T-helper 1 cell (primary cell): ENCODE measurements at regions not wholly inside any gene's neighbourhood (a gene's known extent, or its start where the extent isn't known, plus 50 kb on each side); places are given as distances from the start of the nearest gene placed in this dataset.
"Not testable (repeated sequence)": the region's sequence is repeated elsewhere in the genome, so short reads cannot be mapped to it uniquely, and the experiment has no call there.

Experiments used
- DNase-seq, 5 donors: peaks; one replicate each; pipeline ENCODE4 v3.0.0-alpha.2; 2012 to 2020

- DNase-seq, result not testable (repeated sequence)
These were observed 357.9 kb upstream of the DEFB115 start for GRCh38 chr20:30899370-30900079.

- DNase-seq, result not testable (repeated sequence)
These were observed 357.3 kb upstream of the DEFB115 start for GRCh38 chr20:30900080-30900719.

- DNase-seq, result not testable (repeated sequence)
These were observed 352.2 kb upstream of the DEFB115 start for GRCh38 chr20:30905231-30905630.

- DNase-seq, result no peak
These were observed 346.3 kb upstream of the DEFB115 start for GRCh38 chr20:30910937-30911725.

GRCh38 chr20:30911832-30912660 is 345.4 kb upstream of the DEFB115 start:
- not testable (repeated sequence) for DNase-seq

GRCh38 chr20:30912661-30913026 is 344.8 kb upstream of the DEFB115 start:
- not testable (repeated sequence) for DNase-seq

- DNase-seq, result not testable (repeated sequence)
These were observed 341.1 kb upstream of the DEFB115 start for GRCh38 chr20:30916404-30916803.

- no peak for DNase-seq
These were observed 337.8 kb upstream of the DEFB115 start for GRCh38 chr20:30919514-30920188.

GRCh38 chr20:30921286-30922071 is 336.0 kb upstream of the DEFB115 start:
- DNase-seq, result no peak

GRCh38 chr20:30922129-30922528 is 335.3 kb upstream of the DEFB115 start:
- DNase-seq, result no peak

- no peak for DNase-seq
These were observed 319.7 kb upstream of the DEFB115 start for GRCh38 chr20:30937790-30938189.

GRCh38 chr20:30949761-30950160 is 307.7 kb upstream of the DEFB115 start:
- no peak for DNase-seq

- not testable (repeated sequence) for DNase-seq
These were observed 306.4 kb upstream of the DEFB115 start for GRCh38 chr20:30951088-30951487.

- DNase-seq, result not testable (repeated sequence)
These were observed 300.8 kb upstream of the DEFB115 start for GRCh38 chr20:30956649-30957048.

GRCh38 chr20:30959208-30959607 is 298.3 kb upstream of the DEFB115 start:
- not testable (repeated sequence) for DNase-seq

- no peak for DNase-seq
These were observed 293.9 kb upstream of the DEFB115 start for GRCh38 chr20:30963591-30963990.

GRCh38 chr20:30975859-30976258 is 281.6 kb upstream of the DEFB115 start:
- DNase-seq, result not testable (repeated sequence)

- no peak for DNase-seq
These were observed 272.1 kb upstream of the DEFB115 start for GRCh38 chr20:30985386-30985785.
